Kidney (tissue), 13 donors: ENCODE measurements at regions not wholly inside any gene's neighbourhood (a gene's known extent, or its start where the extent isn't known, plus 50 kb on each side); places are given as distances from the start of the nearest gene placed in this dataset.

Source experiments
- DNase-seq, 5 donors: peaks; one replicate each; pipeline ENCODE4 v3.0.0-alpha.2; 2013 to 2020
- FAIRE-seq: peaks from 2 replicates; lab custom pipeline; 2012; peaks lifted over from hg19 to GRCh38; lab: Jason Lieb, UNC
- H3K27ac ChIP-seq, 2 donors: one replicate each; pipeline ENCODE4 v1.7.0; 2013; ENCODE audit warnings: low read depth in 2 of 2, low read length in 2 of 2, inconsistent platforms in 1 of 2
- H3K27me3 ChIP-seq: one replicate; pipeline ENCODE4 v1.7.1; 2013; ENCODE audit warnings: low read length, inconsistent platforms; ENCODE audit not compliant: control insufficient read depth, insufficient read depth
- H3K36me3 ChIP-seq, 3 donors: one replicate each; pipeline versions ENCODE4 v1.7.0 to v1.7.1; 2013; ENCODE audit warnings: low read length in 3 of 3, control low read depth in 1 of 3, inconsistent platforms in 1 of 3; ENCODE audit not compliant: insufficient read depth in 3 of 3, control insufficient read depth in 2 of 3
- H3K4me1 ChIP-seq, 3 donors: one replicate each; pipeline versions ENCODE4 v1.7.0 to v1.7.1; 2013; ENCODE audit warnings: low read length in 3 of 3, inconsistent platforms in 1 of 3, low read depth in 1 of 3; ENCODE audit not compliant: control insufficient read depth in 2 of 3, insufficient read depth in 2 of 3
- H3K4me3 ChIP-seq, 3 donors: one replicate each; pipeline versions ENCODE4 v1.7.0 to v1.8.1; 2013; ENCODE audit warnings: low read length in 3 of 3, control low read depth in 1 of 3, inconsistent platforms in 1 of 3
- H3K9ac ChIP-seq, 3 donors: one replicate each; pipeline versions ENCODE4 v1.7.0 to v1.7.1; 2013; ENCODE audit warnings: low read length in 3 of 3, control low read depth in 1 of 3, inconsistent platforms in 1 of 3
- H3K9me3 ChIP-seq, 3 donors: one replicate each; pipeline versions ENCODE4 v1.7.0 to v1.7.1; 2013; ENCODE audit warnings: low read length in 3 of 3, control low read depth in 1 of 3, inconsistent platforms in 1 of 3; ENCODE audit not compliant: control insufficient read depth in 2 of 3, insufficient read depth in 1 of 3
- CTCF ChIP-seq: IDR thresholded peaks from 3 replicates; pipeline ENCODE4 v1.5.1; 2012; ENCODE audit warnings: mild to moderate bottlenecking, moderate library complexity, borderline replicate concordance; ENCODE audit not compliant: insufficient read depth; ENCODE audit errors: extremely low read depth
- intact Hi-C: fragments of 100-400 bp; cut with DNase I; formaldehyde crosslinking; loops from one replicate; pipeline ENCODE4 v1.11.1; 2022
- donor health status: control.
- donor health status: control.
- donor health status: control.
- donor health status: control.
- donor health status: control.
- donor health status: DM: yes; HTN: yes; CAD: no.
- donor health status: Normal renal cell carcinoma (clear cell type).

GRCh38 chr2:223001797-223002175, 50.2 kb upstream of the KCNE4 start:
- Histone ChIP-seq H3K9ac (no peak overlapping the region), H3K4me3 (no peak overlapping the region), H3K27ac (no peak overlapping the region), H3K9me3 (no peaks in the 10 kb centered on the region), H3K4me1 (no peaks in the 10 kb centered on the region), H3K27me3 (no peaks in the 10 kb centered on the region), H3K36me3 (no peaks in the 10 kb centered on the region)
- no peak for FAIRE-seq
- intact Hi-C loops, result no loop called here
- peak in 1 of 5 donors; percentile 12 for DNase-seq
- no peak for TF ChIP-seq CTCF
